Adrenal gland (tissue), 5 donors: ENCODE measurements at regions not wholly inside any gene's neighbourhood (a gene's known extent, or its start where the extent isn't known, plus 50 kb on each side); places are given as distances from the start of the nearest gene placed in this dataset.

Experiments used
- POLR2A ChIP-seq, 2 donors: fragments of 450-650 bp; IDR thresholded peaks; one replicate each; pipeline ENCODE4 v1.6.1; 2017; ENCODE audit warnings: antibody characterized with exemption in 2 of 2, mild to moderate bottlenecking in 2 of 2, moderate library complexity in 1 of 2
- TF ChIP-seq, protein P1 (sequence below), 6 experiments: fragments of 450-650 bp in 4 of 6; fragments of 200-600 bp in 2 of 6; sonication (generic) in 1 of 6; IDR thresholded peaks; 1 replicate in 5 of 6; 2 replicates in 1 of 6; pipeline versions ENCODE4 v1.5.1 to v1.8.0; 2016 to 2021; ENCODE audit warnings: antibody characterized with exemption in 6 of 6, mild to moderate bottlenecking in 2 of 6, moderate library complexity in 1 of 6
- donor health status: DM: no; HTN: no; CAD: no.

DNA sequence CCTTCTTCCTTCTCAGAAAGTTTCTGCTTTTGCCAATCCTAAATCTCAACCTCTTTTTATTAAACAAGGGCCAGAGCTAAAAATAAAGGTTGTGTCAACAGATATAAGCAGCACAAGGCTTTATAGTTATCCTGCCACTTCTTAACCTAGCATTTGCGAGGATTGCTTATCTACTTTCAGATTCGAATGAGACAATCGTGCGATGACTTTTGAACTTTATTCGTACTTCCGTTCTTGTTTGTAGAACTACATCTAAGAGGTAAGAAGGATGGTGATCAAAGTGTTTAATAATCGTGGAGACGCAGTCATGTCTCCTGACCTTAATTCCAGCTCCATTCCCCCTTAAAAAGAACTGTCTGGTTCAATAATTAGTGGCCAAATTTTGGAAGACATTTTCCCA lies 578.6 kb downstream of the PIK3C3 start:
- TF ChIP-seq, protein P1, sequence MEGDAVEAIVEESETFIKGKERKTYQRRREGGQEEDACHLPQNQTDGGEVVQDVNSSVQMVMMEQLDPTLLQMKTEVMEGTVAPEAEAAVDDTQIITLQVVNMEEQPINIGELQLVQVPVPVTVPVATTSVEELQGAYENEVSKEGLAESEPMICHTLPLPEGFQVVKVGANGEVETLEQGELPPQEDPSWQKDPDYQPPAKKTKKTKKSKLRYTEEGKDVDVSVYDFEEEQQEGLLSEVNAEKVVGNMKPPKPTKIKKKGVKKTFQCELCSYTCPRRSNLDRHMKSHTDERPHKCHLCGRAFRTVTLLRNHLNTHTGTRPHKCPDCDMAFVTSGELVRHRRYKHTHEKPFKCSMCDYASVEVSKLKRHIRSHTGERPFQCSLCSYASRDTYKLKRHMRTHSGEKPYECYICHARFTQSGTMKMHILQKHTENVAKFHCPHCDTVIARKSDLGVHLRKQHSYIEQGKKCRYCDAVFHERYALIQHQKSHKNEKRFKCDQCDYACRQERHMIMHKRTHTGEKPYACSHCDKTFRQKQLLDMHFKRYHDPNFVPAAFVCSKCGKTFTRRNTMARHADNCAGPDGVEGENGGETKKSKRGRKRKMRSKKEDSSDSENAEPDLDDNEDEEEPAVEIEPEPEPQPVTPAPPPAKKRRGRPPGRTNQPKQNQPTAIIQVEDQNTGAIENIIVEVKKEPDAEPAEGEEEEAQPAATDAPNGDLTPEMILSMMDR (IDR thresholded peaks at IDR 0.05) = no peak
- TF ChIP-seq POLR2A (IDR thresholded peaks at IDR 0.05) = no peak
